SU-DHL-6 (cell line): ENCODE measurements at regions not wholly inside any gene's neighbourhood (a gene's known extent, or its start where the extent isn't known, plus 50 kb on each side); places are given as distances from the start of the nearest gene placed in this dataset.

Experiments
- H2AFZ ChIP-seq: fragments of 200-600 bp; sonication (generic); 2 replicates; pipeline ENCODE4 v1.6.1; 2014; ENCODE audit warnings: low read depth, mild to moderate bottlenecking, moderate library complexity, mixed read lengths, antibody characterized with exemption, low read length; ENCODE audit not compliant: severe bottlenecking
- H3F3A ChIP-seq: fragments of 200-600 bp; shearing (Covaris generic); 2 replicates; pipeline ENCODE4 v1.6.0; 2016; ENCODE audit warnings: antibody characterized with exemption, mild to moderate bottlenecking; ENCODE audit not compliant: insufficient read depth
- H3K27ac ChIP-seq: fragments of 200-600 bp; sonication (generic); 2 replicates; pipeline ENCODE4 v1.5.1; 2016; ENCODE audit warnings: low read depth, mild to moderate bottlenecking, low read length, moderate library complexity, mixed read lengths
- H3K27me3 ChIP-seq: fragments of 200-600 bp; sonication (generic), shearing (Covaris generic); 2 replicates; pipeline ENCODE4 v1.6.0; 2014; ENCODE audit warnings: mild to moderate bottlenecking, low read length
- H3K36me3 ChIP-seq: fragments of 200-600 bp; sonication (generic); 2 replicates; pipeline ENCODE4 v1.6.1; 2014; ENCODE audit warnings: mild to moderate bottlenecking, low read length, mixed read lengths
- H3K4me2 ChIP-seq: fragments of 300-600, 200-600 bp; shearing (Covaris generic), sonication (generic); 2 replicates; pipeline ENCODE4 v1.6.0; 2014; ENCODE audit warnings: low read length, low read depth, mild to moderate bottlenecking; ENCODE audit not compliant: poor library complexity, severe bottlenecking
- H3K4me3 ChIP-seq: fragments of 200-600 bp; sonication (generic); 2 replicates; pipeline ENCODE4 v1.5.1; 2014; ENCODE audit warnings: antibody characterized with exemption, low read length, mild to moderate bottlenecking, mixed read lengths; ENCODE audit not compliant: insufficient read depth, poor library complexity, severe bottlenecking
- H3K79me2 ChIP-seq: fragments of 200-600 bp; sonication (generic); 2 replicates; pipeline ENCODE4 v1.6.1; 2014; ENCODE audit warnings: mild to moderate bottlenecking, low read length, moderate library complexity; ENCODE audit not compliant: insufficient read depth
- H3K9ac ChIP-seq: fragments of 200-600 bp; sonication (generic); 2 replicates; pipeline ENCODE4 v1.7.0; 2014; ENCODE audit warnings: mild to moderate bottlenecking, low read length
- H3K9me2 ChIP-seq: fragments of 200-600 bp; sonication (generic); replicated peaks from 2 replicates; pipeline ENCODE4 v1.6.1; 2014; ENCODE audit warnings: low read length; ENCODE audit not compliant: insufficient read depth
- H3K9me3 ChIP-seq: fragments of 200-600 bp; sonication (generic); 2 replicates; pipeline ENCODE4 v1.6.1; 2014; ENCODE audit warnings: low read length, mixed read lengths; ENCODE audit not compliant: insufficient read depth
- H4K20me1 ChIP-seq: fragments of 200-600 bp; sonication (generic); 2 replicates; pipeline ENCODE4 v1.6.1; 2014; ENCODE audit warnings: low read depth, mild to moderate bottlenecking, antibody characterized with exemption, low read length, moderate library complexity, mixed read lengths
- CTCF ChIP-seq: fragments of 200-600 bp; sonication (generic); IDR thresholded peaks from one replicate; pipeline ENCODE4 v1.5.1; 2017; ENCODE audit warnings: antibody characterized with exemption, mild to moderate bottlenecking, low read length, moderate library complexity; ENCODE audit not compliant: insufficient read depth, poor library complexity, severe bottlenecking
- EZH2phosphoT487 ChIP-seq: fragments of 200-600 bp; sonication (generic), shearing (Covaris generic); conservative IDR thresholded peaks from 2 replicates; pipeline ENCODE4 v1.6.1; 2018; ENCODE audit warnings: mild to moderate bottlenecking, antibody characterized with exemption, low read length, moderate library complexity, mixed read lengths

DNA sequence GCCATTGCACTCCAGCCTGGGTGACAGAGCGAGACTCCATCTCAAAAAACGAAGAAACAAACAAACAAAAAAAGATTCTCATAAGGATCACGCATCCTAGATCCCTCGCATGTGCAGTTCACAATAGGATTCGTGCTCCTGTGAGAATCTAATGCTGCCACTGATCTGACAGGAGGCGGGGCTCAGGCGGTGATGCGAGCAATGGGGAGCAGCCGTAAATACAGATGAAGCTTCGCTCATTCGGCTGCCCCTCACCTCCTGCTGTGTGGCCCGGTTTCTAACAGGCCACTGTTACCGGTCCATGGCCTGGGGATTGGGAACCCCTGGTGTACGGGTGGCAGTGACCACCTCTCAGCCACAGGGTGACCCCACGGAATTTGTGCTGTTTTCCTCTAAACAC lies 98.2 kb upstream of the MRI1 start:
- Histone ChIP-seq H3K27me3 (no peaks in the 10 kb centered on the region), H3K36me3 (no peaks in the 10 kb centered on the region), H3K27ac (no peak overlapping the region), H2AFZ (no peak overlapping the region), H3K79me2 (no peaks in the 10 kb centered on the region), H3K4me2 (no peak overlapping the region), H3K4me3 (no peak overlapping the region), H4K20me1 (no peaks in the 10 kb centered on the region), H3F3A (no peaks in the 10 kb centered on the region), H3K9ac (no peak overlapping the region), H3K9me2 (no peaks in the 10 kb centered on the region), H3K9me3 (no peaks in the 10 kb centered on the region)
- TF ChIP-seq CTCF (no peak), EZH2phosphoT487 (no peak)

DNA sequence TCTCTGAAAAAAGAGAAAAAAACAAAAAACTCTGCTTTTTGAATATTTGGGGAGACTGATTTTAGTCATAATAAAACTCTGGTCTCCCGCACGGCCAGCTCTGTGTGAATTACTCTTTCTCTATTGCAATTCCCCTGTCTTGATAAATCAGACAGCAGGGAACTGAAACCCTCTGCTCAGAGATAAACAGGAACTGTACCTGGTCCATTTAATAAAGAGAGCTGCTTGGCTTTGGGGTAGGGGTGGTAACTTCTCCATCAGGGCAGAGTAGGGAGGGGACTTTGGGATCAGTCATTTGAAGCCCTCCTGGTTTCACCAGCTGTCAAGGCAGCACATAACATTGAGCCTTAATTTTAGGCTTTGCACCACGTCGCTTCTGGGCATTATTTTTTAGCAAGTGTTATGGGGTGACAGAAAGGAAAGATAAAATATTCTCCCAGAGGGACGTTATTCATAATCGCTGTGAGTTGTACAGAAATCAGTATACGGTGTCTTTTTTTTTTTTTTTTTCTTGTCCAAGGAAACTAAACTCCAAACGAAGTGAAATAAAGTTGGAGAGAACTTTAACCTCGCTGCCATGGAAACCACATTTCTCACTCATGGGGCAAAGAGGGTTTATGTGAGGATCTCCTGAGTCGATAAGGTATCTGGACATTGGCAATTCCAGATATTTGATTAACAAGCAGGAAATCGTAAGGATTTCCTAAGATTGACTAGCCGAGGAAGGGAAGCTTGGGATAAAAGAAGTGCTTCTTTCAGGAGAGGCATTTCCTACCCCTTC lies 99.0 kb upstream of the MRI1 start:
- no peaks in the 10 kb centered on the region for H3K9me2 ChIP-seq
- H3K27me3 ChIP-seq: no peaks in the 10 kb centered on the region
- H4K20me1 ChIP-seq: no peaks in the 10 kb centered on the region
- no peaks in the 10 kb centered on the region for H3F3A ChIP-seq
- no peaks in the 10 kb centered on the region for H3K36me3 ChIP-seq
- H3K4me3 ChIP-seq: no peak overlapping the region
- TF ChIP-seq CTCF (no peak), EZH2phosphoT487 (no peak)
- no peaks in the 10 kb centered on the region for H3K9me3 ChIP-seq
- H2AFZ ChIP-seq: no peak overlapping the region
- no peaks in the 10 kb centered on the region for H3K79me2 ChIP-seq
- H3K9ac ChIP-seq: no peak overlapping the region
- H3K27ac ChIP-seq: no peak overlapping the region
- no peak overlapping the region for H3K4me2 ChIP-seq

GRCh38 chr19:13652810-13653590 lies 111.3 kb upstream of the MRI1 start:
- TF ChIP-seq CTCF (no peak), EZH2phosphoT487 (no peak)
- Histone ChIP-seq H3F3A (no peaks in the 10 kb centered on the region), H3K4me2 (no peak overlapping the region), H3K9me2 (no peaks in the 10 kb centered on the region), H2AFZ (no peak overlapping the region), H3K36me3 (no peaks in the 10 kb centered on the region), H3K9ac (no peak overlapping the region), H3K4me3 (no peak overlapping the region), H3K27ac (no peak overlapping the region), H3K9me3 (no peaks in the 10 kb centered on the region), H3K27me3 (no peaks in the 10 kb centered on the region), H3K79me2 (no peaks in the 10 kb centered on the region), H4K20me1 (no peaks in the 10 kb centered on the region)
